GM12891 (cell line): ENCODE measurements at regions not wholly inside any gene's neighbourhood (a gene's known extent, or its start where the extent isn't known, plus 50 kb on each side); places are given as distances from the start of the nearest gene placed in this dataset.
A peak's percentile ranks its signal among the peaks of the same experiment; 100 is the strongest.

Experiments used
- DNase-seq: peaks from one replicate; pipeline ENCODE4 v3.0.0; 2011; ENCODE audit warnings: low spot score; ENCODE audit not compliant: insufficient read length
- FAIRE-seq: peaks from 2 replicates; lab custom pipeline; 2011; peaks lifted over from hg19 to GRCh38; lab: Jason Lieb, UNC
- PAX5 ChIP-seq: IDR thresholded peaks from 2 replicates; pipeline ENCODE4 v1.6.1; 2011; ENCODE audit warnings: low read length, moderate library complexity, mild to moderate bottlenecking; ENCODE audit not compliant: insufficient read depth, severe bottlenecking
- POLR2A ChIP-seq: IDR thresholded peaks from 2 replicates; pipeline ENCODE4 v1.6.1; 2011; ENCODE audit warnings: low read depth, low read length, control low read depth
- POLR2AphosphoS5 ChIP-seq: IDR thresholded peaks from 2 replicates; pipeline ENCODE4 v1.6.1; 2011; ENCODE audit warnings: low read depth, low read length, control low read depth
- POU2F2 ChIP-seq: IDR thresholded peaks from 2 replicates; pipeline ENCODE4 v1.6.1; 2011; ENCODE audit warnings: low read depth, mild to moderate bottlenecking, control low read depth, low read length, moderate library complexity
- SPI1 ChIP-seq: IDR thresholded peaks from 2 replicates; pipeline ENCODE4 v1.6.1; 2011; ENCODE audit warnings: low read depth, low read length, control low read depth
- TAF1 ChIP-seq: IDR thresholded peaks from 2 replicates; pipeline ENCODE4 v1.6.1; 2011; ENCODE audit warnings: low read depth, low read length, control low read depth

- TF ChIP-seq PAX5: no peak
- TF ChIP-seq POLR2A: no peak
- no peak for TF ChIP-seq TAF1
- no peak for TF ChIP-seq POU2F2
- TF ChIP-seq SPI1: peak; percentile 52; the same call in 1 of the 2 replicates
- no peak for FAIRE-seq
- DNase-seq: no peak
These were observed 81.2 kb upstream of the HIVEP3 start for GRCh38 chr1:41999884-42000283.

- DNase-seq (no peak), FAIRE-seq (no peak)
- TF ChIP-seq POU2F2: no peak
- TF ChIP-seq SPI1: no peak
- no peak for TF ChIP-seq PAX5
- TF ChIP-seq POLR2A: no peak
- TF ChIP-seq TAF1: no peak
- no peak for TF ChIP-seq POLR2AphosphoS5
These were observed 79.5 kb upstream of the HIVEP3 start for GRCh38 chr1:41998250-41998649.

GRCh38 chr1:41997153-41997552, 78.4 kb upstream of the HIVEP3 start:
- no peak for FAIRE-seq
- TF ChIP-seq POLR2A (no peak), TAF1 (no peak), POU2F2 (no peak), PAX5 (no peak), POLR2AphosphoS5 (no peak), SPI1 (no peak)

GRCh38 chr1:41995441-41996130, 76.9 kb upstream of the HIVEP3 start:
- no peak for TF ChIP-seq SPI1
- TF ChIP-seq PAX5: no peak
- no peak for TF ChIP-seq POLR2AphosphoS5
- no peak for FAIRE-seq
- no peak for DNase-seq

More at GRCh38 chr1:41997153-41997552, 78.4 kb upstream of the HIVEP3 start:
- no peak for DNase-seq

GRCh38 chr1:41994195-41994894, 75.6 kb upstream of the HIVEP3 start:
- TF ChIP-seq TAF1 (no peak), POLR2AphosphoS5 (no peak), PAX5 (no peak), SPI1 (no peak), POLR2A (no peak), POU2F2 (no peak)
- no peak for FAIRE-seq
- no peak for DNase-seq

GRCh38 chr1:41983451-41983850, 64.7 kb upstream of the HIVEP3 start:
- TF ChIP-seq PAX5 (no peak), POLR2A (no peak), TAF1 (no peak), SPI1 (no peak), POLR2AphosphoS5 (no peak), POU2F2 (no peak)
- no peak for DNase-seq
- no peak for FAIRE-seq

- no peak for DNase-seq
- TF ChIP-seq SPI1: no peak
- TF ChIP-seq PAX5: no peak
- TF ChIP-seq TAF1: no peak
- TF ChIP-seq POU2F2: no peak
- TF ChIP-seq POLR2A: no peak
- no peak for TF ChIP-seq POLR2AphosphoS5
- no peak for FAIRE-seq
These were observed 63.1 kb upstream of the HIVEP3 start for GRCh38 chr1:41981796-41982195.

- no peak for TF ChIP-seq POLR2AphosphoS5
- DNase-seq (no peak), FAIRE-seq (peak; percentile 54)
These were observed 62.3 kb upstream of the HIVEP3 start for GRCh38 chr1:41980827-41981653.

GRCh38 chr1:41978986-41979385, 60.3 kb upstream of the HIVEP3 start:
- DNase-seq (no peak), FAIRE-seq (no peak)
- TF ChIP-seq PAX5: no peak
- TF ChIP-seq SPI1: no peak
- TF ChIP-seq TAF1: no peak
- no peak for TF ChIP-seq POLR2A
- TF ChIP-seq POU2F2: no peak
- TF ChIP-seq POLR2AphosphoS5: no peak

- peak; percentile 41; the same call in 1 of the 2 replicates for TF ChIP-seq SPI1
- TF ChIP-seq POLR2A: no peak
- TF ChIP-seq PAX5: no peak
- no peak for TF ChIP-seq POLR2AphosphoS5
- TF ChIP-seq TAF1: no peak
- FAIRE-seq (peak; percentile 26), DNase-seq (no peak)
These were observed 58.6 kb upstream of the HIVEP3 start for GRCh38 chr1:41977326-41977725.
